ENCODE measurements at regions not wholly inside any gene's neighbourhood (a gene's known extent, or its start where the extent isn't known, plus 50 kb on each side); places are given as distances from the start of the nearest gene placed in this dataset.

- H3K79me2 ChIP-seq (replicated peaks; ENCODE audit: insufficient read depth, low read length), result no peaks in the 10 kb centered on the region
- H3K36me3 ChIP-seq (ENCODE audit: insufficient read depth, low read length), result no peaks in the 10 kb centered on the region
- no peak overlapping the region for H3K4me2 ChIP-seq (ENCODE audit: low read length)
- no peaks in the 10 kb centered on the region for H3K27me3 ChIP-seq (ENCODE audit: insufficient read depth, low read depth, low read length)
- H3F3A ChIP-seq (ENCODE audit: insufficient read depth, low read length, poor library complexity, severe bottlenecking), result no peaks in the 10 kb centered on the region
- H3K9me2 ChIP-seq (ENCODE audit: insufficient read depth, low read length), result no peaks in the 10 kb centered on the region
- no peaks in the 10 kb centered on the region for H3K9me3 ChIP-seq (ENCODE audit: low read length)
- TF ChIP-seq CTCF (IDR thresholded peaks at IDR 0.05; ENCODE audit: poor library complexity, severe bottlenecking) (no peak), POLR2AphosphoS5 (IDR thresholded peaks at IDR 0.05) (no peak), REST (IDR thresholded peaks at IDR 0.05; ENCODE audit: borderline replicate concordance) (no peak), MXI1 (conservative IDR thresholded peaks at IDR 0.05; ENCODE audit: poor library complexity, severe bottlenecking) (no peak), TAF1 (IDR thresholded peaks at IDR 0.05; ENCODE audit: low read depth) (no peak), EZH2 (IDR thresholded peaks at IDR 0.05; ENCODE audit: borderline replicate concordance, insufficient read depth, low read length, poor library complexity, severe bottlenecking) (no peak), EP300 (conservative IDR thresholded peaks at IDR 0.05; ENCODE audit: poor library complexity, severe bottlenecking) (no peak), RAD21 (conservative IDR thresholded peaks at IDR 0.05) (no peak), SMC3 (conservative IDR thresholded peaks at IDR 0.05; ENCODE audit: poor library complexity) (no peak)
- no peak overlapping the region for H3K27ac ChIP-seq (ENCODE audit: low read length)
- H4K20me1 ChIP-seq (ENCODE audit: insufficient read depth), result no peaks in the 10 kb centered on the region
- no peak overlapping the region for H2AFZ ChIP-seq (ENCODE audit: low read depth, low read length)
- H3K4me3 ChIP-seq (ENCODE audit: low read length), result no peak overlapping the region
- no peak overlapping the region for H3K9ac ChIP-seq (ENCODE audit: low read length)
Measured at GRCh38 chr1:189659731-189660130, 817.9 kb downstream of the BRINP3 start.

DNA sequence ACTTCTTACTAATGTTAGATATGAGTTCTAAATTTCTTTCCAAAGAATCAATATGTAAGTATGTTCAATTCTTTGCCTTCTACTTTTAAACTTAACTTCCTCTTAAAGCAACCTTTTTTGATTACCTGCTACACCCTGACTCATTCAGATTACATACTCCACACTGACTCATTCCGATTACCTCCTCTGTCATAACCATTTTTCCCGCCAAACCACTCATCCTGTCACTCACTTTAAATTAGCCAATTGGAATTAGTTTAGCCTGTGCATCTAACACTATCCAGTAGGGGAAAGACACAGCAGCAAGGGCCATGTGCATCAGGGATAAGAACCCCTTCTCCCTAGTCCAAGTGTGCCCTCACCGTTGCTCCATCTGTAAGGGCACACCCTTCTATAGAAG lies 815.5 kb downstream of the BRINP3 start:
- Histone ChIP-seq H2AFZ (ENCODE audit: low read depth, low read length) (no peak overlapping the region), H3K4me3 (ENCODE audit: low read length) (no peak overlapping the region), H3K9me3 (ENCODE audit: low read length) (no peaks in the 10 kb centered on the region), H3K27me3 (ENCODE audit: insufficient read depth, low read depth, low read length) (no peaks in the 10 kb centered on the region), H3K9me2 (ENCODE audit: insufficient read depth, low read length) (no peaks in the 10 kb centered on the region), H3K79me2 (replicated peaks; ENCODE audit: insufficient read depth, low read length) (no peaks in the 10 kb centered on the region), H3K36me3 (ENCODE audit: insufficient read depth, low read length) (no peaks in the 10 kb centered on the region), H3K9ac (ENCODE audit: low read length) (no peak overlapping the region), H4K20me1 (ENCODE audit: insufficient read depth) (no peaks in the 10 kb centered on the region), H3K27ac (ENCODE audit: low read length) (no peak overlapping the region), H3K4me2 (ENCODE audit: low read length) (no peak overlapping the region), H3F3A (ENCODE audit: insufficient read depth, low read length, poor library complexity, severe bottlenecking) (no peaks in the 10 kb centered on the region)
- TF ChIP-seq REST (IDR thresholded peaks at IDR 0.05; ENCODE audit: borderline replicate concordance) (no peak), SMC3 (conservative IDR thresholded peaks at IDR 0.05; ENCODE audit: poor library complexity) (no peak), TAF1 (IDR thresholded peaks at IDR 0.05; ENCODE audit: low read depth) (no peak), POLR2AphosphoS5 (IDR thresholded peaks at IDR 0.05) (no peak), CTCF (IDR thresholded peaks at IDR 0.05; ENCODE audit: poor library complexity, severe bottlenecking) (no peak), EP300 (conservative IDR thresholded peaks at IDR 0.05; ENCODE audit: poor library complexity, severe bottlenecking) (no peak), MXI1 (conservative IDR thresholded peaks at IDR 0.05; ENCODE audit: poor library complexity, severe bottlenecking) (no peak), RAD21 (conservative IDR thresholded peaks at IDR 0.05) (no peak), EZH2 (IDR thresholded peaks at IDR 0.05; ENCODE audit: borderline replicate concordance, insufficient read depth, low read length, poor library complexity, severe bottlenecking) (no peak)
